PC-3 (cell line): ENCODE measurements at regions not wholly inside any gene's neighbourhood (a gene's known extent, or its start where the extent isn't known, plus 50 kb on each side); places are given as distances from the start of the nearest gene placed in this dataset.

Source experiments
- CTCF ChIP-seq: fragments of 300-600 bp; sonication (generic); conservative IDR thresholded peaks from 2 replicates; pipeline ENCODE4 v1.5.1; 2017; ENCODE audit warnings: antibody characterized with exemption, low read depth, mild to moderate bottlenecking, low read length
- EZH2 ChIP-seq: fragments of 300-600 bp; sonication (generic); IDR thresholded peaks from one replicate; pipeline ENCODE4 v1.6.1; 2017; ENCODE audit warnings: antibody characterized with exemption, mild to moderate bottlenecking, low read length; ENCODE audit not compliant: unreplicated experiment
- EZH2phosphoT487 ChIP-seq: fragments of 300-600 bp; sonication (generic); IDR thresholded peaks from 2 replicates; pipeline ENCODE4 v1.6.1; 2018; ENCODE audit warnings: mild to moderate bottlenecking, antibody characterized with exemption, low read length, borderline replicate concordance

GRCh38 chr7:83796760-83797159, 147.8 kb upstream of the SEMA3E start:
- TF ChIP-seq EZH2phosphoT487 (no peak), CTCF (no peak), EZH2 (no peak)
